Mesendoderm (in vitro differentiated cells): ENCODE measurements at regions not wholly inside any gene's neighbourhood (a gene's known extent, or its start where the extent isn't known, plus 50 kb on each side); places are given as distances from the start of the nearest gene placed in this dataset.
"Not testable (repeated sequence)": the region's sequence is repeated elsewhere in the genome, so short reads cannot be mapped to it uniquely, and the experiment has no call there.

Experiments used
- DNase-seq: peaks from one replicate; pipeline ENCODE4 v3.0.0; 2013
- H2AK5ac ChIP-seq: 2 replicates; pipeline ENCODE4 v1.6.1; 2013; ENCODE audit warnings: low read length, inconsistent platforms
- H2BK120ac ChIP-seq: 2 replicates; pipeline ENCODE4 v1.6.1; 2013; ENCODE audit warnings: low read depth, mild to moderate bottlenecking, low read length, moderate library complexity, mixed read lengths
- H2BK15ac ChIP-seq: replicated peaks from 2 replicates; pipeline ENCODE4 v1.6.1; 2013; ENCODE audit warnings: low read depth, mild to moderate bottlenecking, moderate library complexity
- H2BK5ac ChIP-seq: 2 replicates; pipeline ENCODE4 v1.6.1; 2013; ENCODE audit warnings: low read length, inconsistent platforms
- H3K18ac ChIP-seq: 2 replicates; pipeline ENCODE4 v1.6.1; 2013; ENCODE audit warnings: mild to moderate bottlenecking, low read length, mixed read lengths
- H3K23ac ChIP-seq: one replicate; pipeline ENCODE4 v1.6.1; 2013; ENCODE audit warnings: low read length
- H3K27ac ChIP-seq: 2 replicates; pipeline ENCODE4 v1.5.1; 2013; ENCODE audit warnings: low read depth, mild to moderate bottlenecking, inconsistent platforms, low read length, moderate library complexity
- H3K27me3 ChIP-seq: 2 replicates; pipeline ENCODE4 v1.6.1; 2013; ENCODE audit warnings: low read length, control low read depth, mild to moderate bottlenecking, inconsistent platforms; ENCODE audit not compliant: insufficient read depth, poor library complexity
- H3K36me3 ChIP-seq: 2 replicates; pipeline ENCODE4 v1.6.1; 2013; ENCODE audit warnings: low read length, inconsistent platforms; ENCODE audit not compliant: control insufficient read depth, insufficient read depth
- H3K4ac ChIP-seq: one replicate; pipeline ENCODE4 v1.6.1; 2013; ENCODE audit warnings: low read depth, mild to moderate bottlenecking, low read length, moderate library complexity
- H3K4me1 ChIP-seq: 2 replicates; pipeline ENCODE4 v1.6.1; 2013; ENCODE audit warnings: low read depth, low read length, inconsistent platforms; ENCODE audit not compliant: control insufficient read depth
- H3K4me2 ChIP-seq: 2 replicates; pipeline ENCODE4 v1.6.1; 2013; ENCODE audit warnings: low read length
- H3K4me3 ChIP-seq: 2 replicates; pipeline ENCODE4 v1.5.1; 2013; ENCODE audit warnings: mild to moderate bottlenecking, low read length
- H3K56ac ChIP-seq: one replicate; pipeline ENCODE4 v1.6.1; 2013; ENCODE audit warnings: low read length
- H3K79me1 ChIP-seq: 2 replicates; pipeline ENCODE4 v1.6.1; 2013; ENCODE audit warnings: low read length, inconsistent platforms
- H3K79me2 ChIP-seq: 2 replicates; pipeline ENCODE4 v1.6.1; 2013; ENCODE audit warnings: mild to moderate bottlenecking, low read length; ENCODE audit not compliant: control insufficient read depth, insufficient read depth
- H3K9ac ChIP-seq: 2 replicates; pipeline ENCODE4 v1.6.1; 2013; ENCODE audit warnings: low read length, inconsistent platforms
- H4K5ac ChIP-seq: one replicate; pipeline ENCODE4 v1.6.1; 2013; ENCODE audit warnings: low read length
- H4K8ac ChIP-seq: one replicate; pipeline ENCODE4 v1.6.1; 2013; ENCODE audit warnings: low read depth, mild to moderate bottlenecking, control low read depth, low read length, moderate library complexity
- WGBS: extraction: QIAGEN DNeasy Blood & Tissue Kit; methylation state at CpG from one replicate; pipeline ENCODE4 v1.1.7; 2013; ENCODE audit warnings: low lambda C conversion rate, missing lambda C conversion rate; ENCODE audit not compliant: insufficient coverage; ENCODE audit errors: extremely low coverage; 5-methylcytosine and 5-hydroxymethylcytosine counted together

GRCh38 chr1:222377428-222378088, 170.3 kb downstream of the HHIPL2 start:
- no peak overlapping the region for H3K27ac ChIP-seq
- H3K56ac ChIP-seq, result no peak overlapping the region
- no peak overlapping the region for H2BK120ac ChIP-seq
- no peak overlapping the region for H3K18ac ChIP-seq
- H3K9ac ChIP-seq, result no peak overlapping the region
- no peak for DNase-seq
- no peak overlapping the region for H4K8ac ChIP-seq
- no peaks in the 10 kb centered on the region for H3K36me3 ChIP-seq
- H3K4me2 ChIP-seq, result no peak overlapping the region
- H3K27me3 ChIP-seq, result peaks cover 2% of the 10 kb centered on the region
- H3K4me3 ChIP-seq, result no peak overlapping the region
- no peak overlapping the region for H3K4ac ChIP-seq
- H2BK15ac ChIP-seq, result no peak overlapping the region
- H2AK5ac ChIP-seq, result no peak overlapping the region
- H4K5ac ChIP-seq, result no peak overlapping the region
- no CpG with 5 or more reads among the region's 6 CpGs for WGBS
- H2BK5ac ChIP-seq, result no peak overlapping the region
- no peaks in the 10 kb centered on the region for H3K4me1 ChIP-seq
- no peaks in the 10 kb centered on the region for H3K79me1 ChIP-seq
- H3K79me2 ChIP-seq, result no peaks in the 10 kb centered on the region
- H3K23ac ChIP-seq, result no peak overlapping the region

- H4K8ac ChIP-seq, H3K23ac ChIP-seq, H2BK120ac ChIP-seq, H3K79me1 ChIP-seq, H3K27ac ChIP-seq, H2BK5ac ChIP-seq, H3K56ac ChIP-seq, H3K4ac ChIP-seq, H4K5ac ChIP-seq, H2BK15ac ChIP-seq, H2AK5ac ChIP-seq, H3K4me1 ChIP-seq, H3K27me3 ChIP-seq, H3K79me2 ChIP-seq, H3K18ac ChIP-seq, H3K4me3 ChIP-seq, H3K4me2 ChIP-seq, H3K9ac ChIP-seq, DNase-seq, H3K36me3 ChIP-seq: not testable (repeated sequence)
- WGBS, result no CpG with 5 or more reads among the region's 1 CpG
These were observed 171.1 kb downstream of the HHIPL2 start for GRCh38 chr1:222376791-222377190.

GRCh38 chr1:222375701-222376100, 172.2 kb downstream of the HHIPL2 start:
- Histone ChIP-seq H3K23ac (no peak overlapping the region), H3K9ac (no peak overlapping the region), H3K27me3 (no peaks in the 10 kb centered on the region), H3K79me2 (no peaks in the 10 kb centered on the region), H3K79me1 (no peaks in the 10 kb centered on the region), H4K8ac (no peak overlapping the region), H3K4me2 (no peak overlapping the region), H3K27ac (no peak overlapping the region), H2AK5ac (no peak overlapping the region), H3K36me3 (no peaks in the 10 kb centered on the region), H4K5ac (no peak overlapping the region), H2BK5ac (no peak overlapping the region), H3K4me3 (no peak overlapping the region), H2BK15ac (no peak overlapping the region), H3K18ac (no peak overlapping the region), H3K4ac (no peak overlapping the region), H2BK120ac (no peak overlapping the region), H3K56ac (no peak overlapping the region), H3K4me1 (no peaks in the 10 kb centered on the region)
- DNase-seq, result no peak
- no CpG with 5 or more reads among the region's 2 CpGs for WGBS

GRCh38 chr1:222373831-222374602, 173.9 kb downstream of the HHIPL2 start:
- Histone ChIP-seq H3K4me2 (no peak overlapping the region), H2BK5ac (no peak overlapping the region), H3K27me3 (no peaks in the 10 kb centered on the region), H2BK120ac (no peak overlapping the region), H4K8ac (no peak overlapping the region), H3K79me2 (no peaks in the 10 kb centered on the region), H3K4ac (no peak overlapping the region), H3K27ac (no peak overlapping the region), H3K9ac (no peak overlapping the region), H2AK5ac (no peak overlapping the region), H3K18ac (no peak overlapping the region), H3K23ac (no peak overlapping the region), H2BK15ac (no peak overlapping the region), H3K79me1 (no peaks in the 10 kb centered on the region), H3K36me3 (no peaks in the 10 kb centered on the region), H3K56ac (no peak overlapping the region), H4K5ac (no peak overlapping the region), H3K4me3 (no peak overlapping the region), H3K4me1 (no peaks in the 10 kb centered on the region)
- WGBS, result no CpG with 5 or more reads among the region's 7 CpGs
- DNase-seq, result no peak

GRCh38 chr1:222373216-222373615, 174.7 kb downstream of the HHIPL2 start:
- no peak overlapping the region for H2AK5ac ChIP-seq
- no peaks in the 10 kb centered on the region for H3K27me3 ChIP-seq
- H3K9ac ChIP-seq, result no peak overlapping the region
- H3K4me3 ChIP-seq, result no peak overlapping the region
- no peak overlapping the region for H3K4ac ChIP-seq
- H3K36me3 ChIP-seq, result no peaks in the 10 kb centered on the region
- no peak overlapping the region for H2BK120ac ChIP-seq
- no peak overlapping the region for H3K27ac ChIP-seq
- H3K4me2 ChIP-seq, result no peak overlapping the region
- H3K18ac ChIP-seq, result no peak overlapping the region
- DNase-seq, result no peak
- H4K8ac ChIP-seq, result no peak overlapping the region
- H3K56ac ChIP-seq, result no peak overlapping the region
- H2BK5ac ChIP-seq, result no peak overlapping the region
- H3K23ac ChIP-seq, result no peak overlapping the region
- H4K5ac ChIP-seq, result no peak overlapping the region
- H3K4me1 ChIP-seq, result no peaks in the 10 kb centered on the region
- H3K79me1 ChIP-seq, result no peaks in the 10 kb centered on the region
- H3K79me2 ChIP-seq, result no peaks in the 10 kb centered on the region
- H2BK15ac ChIP-seq, result no peak overlapping the region

- no peak overlapping the region for H2BK120ac ChIP-seq
- no peak overlapping the region for H3K23ac ChIP-seq
- H3K36me3 ChIP-seq, result no peaks in the 10 kb centered on the region
- no peaks in the 10 kb centered on the region for H3K79me1 ChIP-seq
- no CpG with 5 or more reads among the region's 3 CpGs for WGBS
- no peak overlapping the region for H2BK5ac ChIP-seq
- no peaks in the 10 kb centered on the region for H3K4me1 ChIP-seq
- H3K79me2 ChIP-seq, result no peaks in the 10 kb centered on the region
- no peak overlapping the region for H3K56ac ChIP-seq
- H4K8ac ChIP-seq, result no peak overlapping the region
- H2BK15ac ChIP-seq, result no peak overlapping the region
- no peak overlapping the region for H3K4ac ChIP-seq
- H2AK5ac ChIP-seq, result no peak overlapping the region
- DNase-seq, result no peak
- H3K4me2 ChIP-seq, result no peak overlapping the region
- H3K18ac ChIP-seq, result no peak overlapping the region
- no peaks in the 10 kb centered on the region for H3K27me3 ChIP-seq
- no peak overlapping the region for H4K5ac ChIP-seq
- H3K9ac ChIP-seq, result no peak overlapping the region
- no peak overlapping the region for H3K4me3 ChIP-seq
- no peak overlapping the region for H3K27ac ChIP-seq
These were observed 175.7 kb downstream of the HHIPL2 start for GRCh38 chr1:222372221-222372620.
